ENCODE measurements at regions not wholly inside any gene's neighbourhood (a gene's known extent, or its start where the extent isn't known, plus 50 kb on each side); places are given as distances from the start of the nearest gene placed in this dataset.

DNA sequence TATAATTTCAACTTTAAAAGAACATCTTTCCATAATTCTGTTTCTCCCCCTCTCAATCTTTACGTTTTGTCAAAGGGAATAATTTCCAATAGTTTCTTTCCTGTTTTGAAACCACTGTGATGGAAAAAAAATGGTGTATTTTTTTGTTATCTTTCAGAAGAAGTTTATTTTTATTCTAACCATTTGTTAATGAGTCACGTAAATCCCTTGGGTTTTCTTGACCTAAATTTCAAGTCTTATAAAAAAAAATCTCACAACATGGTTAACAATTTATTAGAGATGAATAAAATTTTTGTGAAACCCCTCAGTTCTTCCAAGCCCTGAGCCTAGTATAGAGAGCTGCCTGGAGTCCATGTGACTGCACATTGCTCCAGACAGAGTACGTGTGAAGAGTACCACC is 106.1 kb upstream of the FBXL17 start:
- Histone ChIP-seq H3K27me3 (ENCODE audit: control insufficient read depth in 2 of 2, insufficient read depth in 2 of 2, low read length in 2 of 2) (peaks cover 0 to 3% of the 10 kb centered on the region in 2 donors), H3K36me3 (ENCODE audit: control insufficient read depth in 2 of 3, insufficient read depth in 3 of 3, low read length in 3 of 3) (no peaks in the 10 kb centered on the region), H3K9me3 (ENCODE audit: control insufficient read depth in 2 of 3, low read length in 3 of 3) (no peaks in the 10 kb centered on the region), H3K4me3 (ENCODE audit: low read length) (no peak overlapping the region), H3K27ac (ENCODE audit: low read depth, low read length) (no peak overlapping the region), H3K4me1 (ENCODE audit: control insufficient read depth in 2 of 2, insufficient read depth in 2 of 2, low read length in 2 of 2) (no peaks in the 10 kb centered on the region)
- intact Hi-C loops (cut with micrococcal nuclease) = no loop called here
- DNase-seq (no peak), ATAC-seq (no peak)
- H3K4me1 Mint-ChIP-seq = no peaks in the 10 kb centered on the region
- H3K4me3 Mint-ChIP-seq = no peak overlapping the region
- peaks cover 0 to 16% (median 5%) of the 10 kb centered on the region in 11 donors for H3K9me3 Mint-ChIP-seq
- POLR2A ChIA-PET = no interaction called here
- H3K27ac Mint-ChIP-seq = no peak overlapping the region
- H3K27me3 Mint-ChIP-seq = peaks cover 0 to 43% (median 34%) of the 10 kb centered on the region in 5 donors
- peaks cover 0 to 4% (median 0%) of the 10 kb centered on the region in 5 donors for H3K36me3 Mint-ChIP-seq
- CTCF ChIA-PET = no interaction called here

DNA sequence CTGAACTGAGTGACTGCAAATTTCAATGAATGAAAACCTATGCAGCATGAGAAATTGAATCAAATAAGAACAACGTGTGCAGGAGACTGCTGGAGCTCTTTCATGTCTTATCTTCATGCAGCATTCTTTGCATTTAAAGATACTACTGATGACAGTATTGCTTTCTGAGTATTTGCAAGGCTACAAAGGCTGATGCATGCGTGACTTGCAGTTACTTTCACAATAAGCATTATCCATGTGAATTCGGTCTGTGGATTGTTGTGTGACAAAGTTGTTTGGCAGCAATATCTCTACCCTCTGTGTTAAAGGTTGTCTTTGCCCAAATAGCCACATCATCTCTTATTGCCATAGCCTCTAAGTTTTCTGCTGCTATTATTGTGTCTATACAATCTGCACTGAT is 102.1 kb upstream of the FBXL17 start:
- Histone ChIP-seq H3K27me3 (ENCODE audit: control insufficient read depth in 2 of 2, insufficient read depth in 2 of 2, low read length in 2 of 2) (peaks cover 0 to 3% of the 10 kb centered on the region in 2 donors), H3K4me3 (ENCODE audit: low read length) (no peak overlapping the region), H3K4me1 (ENCODE audit: control insufficient read depth in 2 of 2, insufficient read depth in 2 of 2, low read length in 2 of 2) (no peaks in the 10 kb centered on the region), H3K9me3 (ENCODE audit: control insufficient read depth in 2 of 3, low read length in 3 of 3) (no peaks in the 10 kb centered on the region), H3K36me3 (ENCODE audit: control insufficient read depth in 2 of 3, insufficient read depth in 3 of 3, low read length in 3 of 3) (no peaks in the 10 kb centered on the region), H3K27ac (ENCODE audit: low read depth, low read length) (no peak overlapping the region)
- Mint-ChIP-seq H3K4me1 (peaks cover 0 to 2% (median 0%) of the 10 kb centered on the region in 7 donors), H3K4me3 (no peak overlapping the region), H3K27me3 (peaks cover 0 to 29% (median 25%) of the 10 kb centered on the region in 5 donors), H3K9me3 (peaks cover 0 to 6% (median 4%) of the 10 kb centered on the region in 11 donors), H3K36me3 (no peaks in the 10 kb centered on the region), H3K27ac (no peak overlapping the region)
- ATAC-seq (no peak), DNase-seq (no peak)
- POLR2A ChIA-PET = no interaction called here
- CTCF ChIA-PET = no interaction called here
- intact Hi-C loops (cut with micrococcal nuclease) = no loop called here

DNA sequence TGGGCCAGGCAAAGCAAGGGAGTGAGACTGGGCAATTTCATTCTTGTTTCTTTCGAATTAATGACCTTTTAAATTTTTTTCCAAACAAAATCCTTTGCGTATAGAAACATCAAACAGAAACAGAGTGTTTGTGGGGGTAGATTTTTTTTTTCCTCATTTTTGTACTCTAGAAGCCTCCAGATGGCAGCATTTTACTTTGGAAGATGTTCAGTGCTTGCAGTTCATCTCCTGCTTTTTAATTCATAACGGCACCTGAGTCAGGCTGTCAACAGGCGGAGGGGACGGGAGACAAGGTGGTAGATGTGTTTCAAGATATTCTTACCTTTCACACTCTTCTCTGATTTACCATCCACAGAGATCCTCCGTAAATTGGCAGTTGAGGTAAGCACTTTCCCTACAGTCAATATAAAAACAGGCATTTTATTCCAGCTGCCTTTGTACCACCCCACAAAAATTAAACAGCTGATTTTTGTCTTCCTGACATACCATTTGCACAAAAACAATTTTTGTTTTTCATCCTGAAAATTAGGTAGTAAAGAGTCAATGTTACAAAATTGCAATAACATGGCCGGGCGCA is 99.5 kb upstream of the FBXL17 start:
- peaks cover 0 to 3% of the 10 kb centered on the region in 2 donors for H3K27me3 ChIP-seq (ENCODE audit: control insufficient read depth in 2 of 2, insufficient read depth in 2 of 2, low read length in 2 of 2)
- Mint-ChIP-seq H3K9me3 (peaks cover 0 to 5% (median 0%) of the 10 kb centered on the region in 11 donors), H3K27me3 (peaks cover 0 to 12% (median 5%) of the 10 kb centered on the region in 5 donors), H3K27ac (no peak overlapping the region), H3K4me1 (peaks cover 0 to 2% (median 0%) of the 10 kb centered on the region in 7 donors), H3K36me3 (no peaks in the 10 kb centered on the region), H3K4me3 (no peak overlapping the region)
- intact Hi-C loops (cut with micrococcal nuclease) = no loop called here
- H3K9me3 ChIP-seq (ENCODE audit: control insufficient read depth in 2 of 3, low read length in 3 of 3) = no peaks in the 10 kb centered on the region
- H3K4me3 ChIP-seq (ENCODE audit: low read length) = no peak overlapping the region
- DNase-seq (peak in 1 of 9 donors; percentile 7), ATAC-seq (no peak)
- H3K36me3 ChIP-seq (ENCODE audit: control insufficient read depth in 2 of 3, insufficient read depth in 3 of 3, low read length in 3 of 3) = no peaks in the 10 kb centered on the region
- H3K27ac ChIP-seq (ENCODE audit: low read depth, low read length) = no peak overlapping the region
- ChIA-PET POLR2A (no interaction called here), CTCF (no interaction called here)
- no peaks in the 10 kb centered on the region for H3K4me1 ChIP-seq (ENCODE audit: control insufficient read depth in 2 of 2, insufficient read depth in 2 of 2, low read length in 2 of 2)

DNA sequence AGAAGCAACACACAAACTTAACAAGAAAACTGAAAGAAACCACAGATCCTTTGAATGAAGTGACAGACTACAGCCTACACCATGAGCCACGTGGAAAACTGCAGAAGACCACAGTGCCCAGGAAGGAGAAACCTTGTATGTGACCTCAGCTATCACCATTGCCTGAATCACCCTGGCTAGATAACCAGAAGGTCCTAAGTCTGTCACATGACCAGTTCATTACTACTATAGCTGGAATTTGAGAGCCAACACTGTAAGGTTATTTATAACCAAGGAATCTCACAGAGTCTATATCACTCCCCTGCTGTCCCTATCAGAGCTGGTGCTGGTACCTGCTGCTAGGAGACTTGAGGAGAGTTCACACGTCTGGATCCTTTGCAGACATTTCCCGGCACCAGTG is 90.3 kb upstream of the FBXL17 start:
- H3K36me3 ChIP-seq (ENCODE audit: control insufficient read depth in 2 of 3, insufficient read depth in 3 of 3, low read length in 3 of 3) = no peaks in the 10 kb centered on the region
- POLR2A ChIA-PET = no interaction called here
- no peak overlapping the region for H3K4me3 Mint-ChIP-seq
- no peak overlapping the region for H3K27ac Mint-ChIP-seq
- no peaks in the 10 kb centered on the region for H3K4me1 ChIP-seq (ENCODE audit: control insufficient read depth in 2 of 2, insufficient read depth in 2 of 2, low read length in 2 of 2)
- peaks cover 5 to 30% (median 19%) of the 10 kb centered on the region in 5 donors for H3K27me3 Mint-ChIP-seq
- no peak for DNase-seq
- H3K4me1 Mint-ChIP-seq = no peaks in the 10 kb centered on the region
- CTCF ChIA-PET = no interaction called here
- ATAC-seq = no peak
- peaks cover 0 to 4% (median 0%) of the 10 kb centered on the region in 5 donors for H3K36me3 Mint-ChIP-seq
- H3K4me3 ChIP-seq (ENCODE audit: low read length) = no peak overlapping the region
- H3K27ac ChIP-seq (ENCODE audit: low read depth, low read length) = no peak overlapping the region
- intact Hi-C loops (cut with micrococcal nuclease) = no loop called here
- no peaks in the 10 kb centered on the region for H3K27me3 ChIP-seq (ENCODE audit: control insufficient read depth in 2 of 2, insufficient read depth in 2 of 2, low read length in 2 of 2)
- H3K9me3 Mint-ChIP-seq = peaks cover 0 to 13% (median 4%) of the 10 kb centered on the region in 11 donors
- no peaks in the 10 kb centered on the region for H3K9me3 ChIP-seq (ENCODE audit: control insufficient read depth in 2 of 3, low read length in 3 of 3)

DNA sequence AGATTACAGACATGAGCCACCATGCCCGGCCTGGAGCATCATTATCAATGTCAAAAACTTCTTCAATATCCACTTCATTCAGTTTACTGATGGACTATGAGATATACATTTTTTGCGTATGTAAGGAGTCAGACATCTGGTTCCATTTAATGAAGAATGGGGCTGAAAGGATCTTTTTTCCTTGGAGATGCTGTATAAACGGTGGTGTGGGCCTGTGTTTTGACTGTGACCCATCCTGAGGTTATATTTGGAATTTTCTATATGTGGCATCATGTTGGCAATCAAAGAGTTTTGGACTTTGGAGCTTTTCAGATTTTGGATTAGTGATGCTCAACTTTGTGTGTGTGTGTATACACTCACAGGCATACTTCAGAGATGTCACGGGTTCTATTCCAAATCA is 85.7 kb upstream of the FBXL17 start:
- Mint-ChIP-seq H3K27ac (no peak overlapping the region), H3K9me3 (peaks cover 0 to 4% (median 0%) of the 10 kb centered on the region in 11 donors), H3K36me3 (peaks cover 0 to 4% (median 0%) of the 10 kb centered on the region in 5 donors), H3K4me1 (no peaks in the 10 kb centered on the region), H3K27me3 (peaks cover 0 to 28% (median 16%) of the 10 kb centered on the region in 5 donors), H3K4me3 (no peak overlapping the region)
- intact Hi-C loops (cut with micrococcal nuclease) = no loop called here
- no peaks in the 10 kb centered on the region for H3K36me3 ChIP-seq (ENCODE audit: control insufficient read depth in 2 of 3, insufficient read depth in 3 of 3, low read length in 3 of 3)
- DNase-seq (no peak), ATAC-seq (no peak)
- POLR2A ChIA-PET = no interaction called here
- H3K9me3 ChIP-seq (ENCODE audit: control insufficient read depth in 2 of 3, low read length in 3 of 3) = no peaks in the 10 kb centered on the region
- no peaks in the 10 kb centered on the region for H3K27me3 ChIP-seq (ENCODE audit: control insufficient read depth in 2 of 2, insufficient read depth in 2 of 2, low read length in 2 of 2)
- no peak overlapping the region for H3K27ac ChIP-seq (ENCODE audit: low read depth, low read length)
- CTCF ChIA-PET = no interaction called here
- no peaks in the 10 kb centered on the region for H3K4me1 ChIP-seq (ENCODE audit: control insufficient read depth in 2 of 2, insufficient read depth in 2 of 2, low read length in 2 of 2)
- no peak overlapping the region for H3K4me3 ChIP-seq (ENCODE audit: low read length)

DNA sequence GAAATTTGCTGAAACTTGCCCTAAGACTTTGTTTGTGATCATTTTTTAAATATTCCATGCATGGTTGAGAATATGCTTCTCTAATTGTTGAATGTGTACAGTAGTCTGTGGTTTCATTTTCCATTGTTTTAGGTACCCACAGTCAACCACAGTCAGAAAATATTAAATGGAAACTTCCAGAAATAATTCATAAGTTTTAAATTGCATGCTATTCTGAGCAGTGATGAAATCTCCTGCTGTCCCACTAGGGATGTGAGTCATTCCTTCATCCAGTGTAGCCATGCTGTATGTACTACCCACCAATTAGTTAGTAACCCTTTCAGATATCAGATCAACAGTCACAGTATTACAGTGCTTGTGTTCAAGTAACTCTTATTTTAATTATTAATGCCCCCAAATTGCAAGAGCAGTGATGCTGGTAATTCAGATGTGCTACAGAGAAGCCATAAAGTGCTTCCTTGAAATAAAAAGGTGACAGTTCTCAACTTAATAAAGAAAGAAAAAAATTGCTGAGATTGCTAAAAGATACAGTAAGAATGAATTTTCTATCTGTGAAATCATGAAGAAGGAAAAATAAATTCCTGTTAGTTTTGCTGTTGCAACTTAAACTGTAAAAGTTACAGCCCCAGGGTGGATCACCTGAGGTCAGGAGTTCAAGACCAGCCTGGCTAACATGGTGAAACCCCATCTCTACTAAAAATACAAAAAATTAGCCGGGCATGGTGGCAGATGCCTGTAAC is 79.9 kb upstream of the FBXL17 start:
- peaks cover 0 to 10% (median 2%) of the 10 kb centered on the region in 11 donors for H3K9me3 Mint-ChIP-seq
- POLR2A ChIA-PET = no interaction called here

DNA sequence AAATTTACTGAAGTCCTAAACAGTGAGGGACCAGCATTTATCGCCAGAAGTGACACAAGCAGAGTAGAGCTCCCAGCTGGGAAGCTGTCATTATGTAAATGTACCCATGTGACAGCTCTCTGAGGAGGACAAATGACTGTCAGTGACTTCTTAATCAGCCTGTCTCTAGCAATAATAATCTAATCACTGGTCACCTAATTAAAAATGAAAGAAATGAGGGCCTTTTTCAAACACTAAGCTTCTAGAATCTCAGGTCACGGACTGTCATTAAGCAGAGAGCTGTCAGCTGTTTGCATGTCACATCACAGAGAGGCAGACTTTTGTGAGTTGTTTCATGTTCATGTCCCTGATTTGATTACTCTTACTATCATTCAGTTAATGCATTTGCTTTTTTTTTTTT is 77.9 kb upstream of the FBXL17 start:
- Mint-ChIP-seq H3K36me3 (no peaks in the 10 kb centered on the region), H3K4me1 (no peaks in the 10 kb centered on the region), H3K4me3 (no peak overlapping the region), H3K9me3 (peaks cover 0 to 30% (median 12%) of the 10 kb centered on the region in 11 donors), H3K27me3 (peaks cover 0 to 46% (median 23%) of the 10 kb centered on the region in 5 donors), H3K27ac (no peak overlapping the region)
- Histone ChIP-seq H3K27ac (ENCODE audit: low read depth, low read length) (no peak overlapping the region), H3K9me3 (ENCODE audit: control insufficient read depth in 2 of 3, low read length in 3 of 3) (no peaks in the 10 kb centered on the region), H3K27me3 (ENCODE audit: control insufficient read depth in 2 of 2, insufficient read depth in 2 of 2, low read length in 2 of 2) (no peaks in the 10 kb centered on the region), H3K4me3 (ENCODE audit: low read length) (no peak overlapping the region), H3K36me3 (ENCODE audit: control insufficient read depth in 2 of 3, insufficient read depth in 3 of 3, low read length in 3 of 3) (no peaks in the 10 kb centered on the region), H3K4me1 (ENCODE audit: control insufficient read depth in 2 of 2, insufficient read depth in 2 of 2, low read length in 2 of 2) (no peaks in the 10 kb centered on the region)
- CTCF ChIA-PET = interaction anchor here (0.7 kb wide), 1 partner anchor 14 kb away, joined by 4 read pairs; no protein-coding TSS in a partner anchor
- intact Hi-C loops (cut with micrococcal nuclease) = no loop called here
- no peak for DNase-seq
- POLR2A ChIA-PET = no interaction called here
- no peak for ATAC-seq

More for the DNA sequence above, 79.9 kb upstream of the FBXL17 start:
- no peak for ATAC-seq
- no peaks in the 10 kb centered on the region for H3K9me3 ChIP-seq (ENCODE audit: control insufficient read depth in 2 of 3, low read length in 3 of 3)
- CTCF ChIA-PET = no interaction called here
- no peaks in the 10 kb centered on the region for H3K36me3 Mint-ChIP-seq
- no peak overlapping the region for H3K4me3 Mint-ChIP-seq
- intact Hi-C loops (cut with micrococcal nuclease) = no loop called here
- peaks cover 0 to 40% (median 24%) of the 10 kb centered on the region in 5 donors for H3K27me3 Mint-ChIP-seq
- H3K36me3 ChIP-seq (ENCODE audit: control insufficient read depth in 2 of 3, insufficient read depth in 3 of 3, low read length in 3 of 3) = no peaks in the 10 kb centered on the region
- no peaks in the 10 kb centered on the region for H3K4me1 Mint-ChIP-seq
- DNase-seq = no peak
- H3K27ac ChIP-seq (ENCODE audit: low read depth, low read length) = no peak overlapping the region
- H3K27me3 ChIP-seq (ENCODE audit: control insufficient read depth in 2 of 2, insufficient read depth in 2 of 2, low read length in 2 of 2) = no peaks in the 10 kb centered on the region
- H3K27ac Mint-ChIP-seq = no peak overlapping the region
- no peaks in the 10 kb centered on the region for H3K4me1 ChIP-seq (ENCODE audit: control insufficient read depth in 2 of 2, insufficient read depth in 2 of 2, low read length in 2 of 2)
- no peak overlapping the region for H3K4me3 ChIP-seq (ENCODE audit: low read length)
